HG02763 (cell line): ENCODE measurements at regions not wholly inside any gene's neighbourhood (a gene's known extent, or its start where the extent isn't known, plus 50 kb on each side); places are given as distances from the start of the nearest gene placed in this dataset.
A peak's percentile ranks its signal among the peaks of the same experiment; 100 is the strongest.

Source experiments
- ATAC-seq: cut with Tn5 transposase; IDR thresholded peaks from one replicate; pipeline ENCODE4 v1.9.1; 2021; ENCODE audit warnings: mild to moderate bottlenecking, moderate library complexity; ENCODE audit not compliant: unreplicated experiment

DNA sequence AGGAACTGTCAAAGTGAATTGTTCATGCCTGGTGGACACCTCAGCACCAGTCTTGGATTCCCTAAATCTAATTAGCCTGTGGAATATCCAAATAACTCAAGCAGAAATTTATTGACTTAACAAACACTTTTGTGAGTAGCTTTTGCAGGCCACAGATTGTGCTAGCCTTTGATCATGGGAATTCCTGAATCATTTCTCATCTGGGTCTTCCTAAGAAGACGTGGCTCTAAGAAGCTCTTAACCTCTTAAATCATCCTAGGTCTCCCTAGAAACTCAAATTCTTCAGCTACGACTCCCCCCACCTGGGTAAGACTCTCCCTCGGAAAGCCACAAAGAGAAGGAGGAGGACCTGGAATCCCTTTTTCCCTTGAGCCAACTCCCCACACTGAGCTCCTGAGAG, 53.8 kb upstream of the PSEN2 start:
- no peak for ATAC-seq

DNA sequence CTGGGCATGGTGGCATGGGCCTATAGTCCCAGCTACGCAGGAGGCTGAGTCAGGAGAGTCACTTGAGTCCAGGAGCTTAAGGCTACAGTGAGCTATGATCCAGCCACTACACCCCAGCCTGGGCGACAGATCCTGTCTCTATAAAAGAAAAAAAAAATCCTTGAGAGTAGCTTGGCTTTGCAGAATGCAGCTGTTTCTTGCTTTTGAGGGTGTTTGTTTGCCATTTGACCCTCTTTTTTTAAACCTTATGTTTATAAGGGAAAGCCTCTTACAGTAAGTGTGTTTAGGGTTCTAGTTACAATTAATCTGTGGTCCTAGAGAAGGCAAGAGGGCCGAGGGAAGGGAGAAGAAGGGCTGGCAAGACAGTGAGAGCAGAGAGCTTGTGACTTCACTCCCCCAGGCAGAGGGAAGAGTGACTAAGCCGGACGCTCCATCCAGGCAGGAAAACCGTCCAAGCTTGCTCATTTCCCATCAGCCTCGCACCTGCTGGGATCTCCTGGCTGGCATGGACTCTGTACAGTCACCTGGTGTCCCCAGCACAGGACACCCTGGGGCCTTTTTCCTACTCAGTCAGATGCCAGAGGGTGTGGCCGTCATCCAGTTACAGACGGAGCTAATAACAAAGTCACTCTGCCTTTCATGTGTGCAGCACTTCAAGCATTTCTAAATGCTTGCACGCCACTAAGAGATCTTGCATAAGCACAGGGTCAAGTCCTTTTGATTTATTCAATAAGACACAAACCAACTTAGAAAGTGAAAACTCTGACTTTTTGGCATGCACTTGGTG, 55.5 kb upstream of the PSEN2 start:
- no peak for ATAC-seq

DNA sequence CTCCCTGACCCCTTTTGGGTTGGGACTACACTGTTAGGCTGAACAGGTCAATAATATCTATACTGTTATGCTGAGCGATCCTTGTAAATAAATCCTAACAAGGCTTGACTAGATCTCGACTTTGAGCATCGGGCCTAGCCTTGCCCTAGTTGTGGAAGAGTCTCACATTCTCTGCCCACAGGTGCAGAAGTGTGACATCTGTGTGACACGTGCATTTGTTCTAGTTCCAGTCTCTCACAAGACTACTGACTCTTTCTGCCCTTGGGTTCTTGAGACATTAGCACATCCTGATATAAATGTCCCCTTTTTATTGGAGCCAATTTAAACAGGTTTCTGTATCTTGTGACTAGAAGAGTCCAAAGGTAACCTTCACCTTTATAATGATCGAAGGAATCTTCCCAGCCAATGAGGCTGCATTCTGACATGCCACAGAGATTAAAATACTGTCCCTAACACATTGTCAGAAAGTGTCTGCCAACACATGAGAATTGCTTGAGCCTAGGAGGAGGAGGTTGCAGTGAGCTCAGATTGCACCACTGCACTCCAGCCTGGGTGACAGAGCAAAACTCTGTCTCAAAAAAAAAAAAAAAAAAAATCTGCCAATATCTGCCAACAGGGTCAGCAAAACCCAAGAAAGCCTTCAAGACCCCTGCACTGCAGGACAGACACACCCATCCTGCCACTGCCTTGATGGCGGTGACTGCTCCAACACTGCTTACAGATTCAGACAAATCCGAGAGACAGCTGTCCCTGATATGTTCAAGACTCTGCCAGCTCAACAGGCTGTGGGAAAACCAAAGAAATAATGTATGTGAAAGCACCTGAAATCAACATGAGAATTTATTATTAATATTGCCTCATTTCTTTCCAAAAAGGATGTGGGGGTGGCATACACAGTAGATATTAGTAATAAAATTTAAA, 56.5 kb upstream of the PSEN2 start:
- no peak for ATAC-seq

DNA sequence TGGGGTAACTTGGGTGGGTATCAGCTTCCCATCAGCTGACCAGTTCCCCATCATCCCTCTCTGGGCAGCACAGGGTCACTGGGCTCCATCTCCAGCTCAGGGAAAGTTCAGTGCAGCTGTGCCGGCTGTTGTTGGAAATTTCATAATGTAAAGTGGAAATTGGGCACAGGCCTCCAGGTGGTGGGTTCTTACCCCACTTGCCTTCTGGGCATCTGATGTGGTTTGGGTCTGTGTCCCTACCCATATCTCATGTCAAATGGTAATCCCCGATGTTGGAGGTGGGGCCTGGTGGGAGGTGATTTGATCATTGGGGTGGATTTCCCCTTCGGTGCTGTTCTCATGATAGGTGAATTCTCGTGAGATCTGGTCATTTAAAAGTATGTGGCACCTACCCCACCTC, 59.7 kb upstream of the PSEN2 start:
- no peak for ATAC-seq

DNA sequence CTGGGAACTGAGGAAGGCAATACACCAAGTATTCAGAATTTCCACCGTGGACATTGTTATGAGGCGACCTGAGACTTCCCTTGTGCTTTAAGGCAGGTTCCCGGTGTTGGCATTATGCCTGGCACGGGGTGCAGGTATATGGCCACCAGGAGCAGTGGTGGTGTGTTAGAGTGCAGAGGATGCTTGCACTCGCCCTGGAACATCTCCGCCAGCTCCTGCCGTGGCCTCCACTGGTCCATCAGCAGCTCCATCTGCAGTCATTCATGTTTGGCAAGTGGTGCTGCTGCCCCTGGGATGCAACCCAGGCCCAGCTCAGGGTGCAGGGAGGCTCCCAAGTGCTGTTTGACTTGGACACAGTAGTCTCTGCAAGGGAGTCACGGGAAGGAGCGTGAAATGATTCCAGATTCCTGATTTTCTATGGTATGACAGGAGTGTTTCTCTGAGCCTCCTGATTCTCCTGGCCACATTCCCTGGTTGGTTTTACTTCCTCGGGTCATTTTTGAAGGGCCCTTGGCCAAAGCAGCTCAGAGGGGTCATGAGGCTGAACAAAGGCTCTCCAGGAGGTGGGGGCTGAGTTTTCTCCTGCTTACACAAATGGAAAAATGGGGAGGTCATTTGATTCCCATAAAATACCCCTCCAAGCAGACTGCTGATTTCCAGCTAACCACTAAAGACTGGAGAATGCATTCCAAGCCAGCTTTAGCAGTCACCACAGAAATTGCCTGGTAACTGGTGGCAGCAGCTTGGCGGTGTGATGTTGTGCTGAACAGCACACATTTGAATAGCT, 60.4 kb upstream of the PSEN2 start:
- no peak for ATAC-seq

DNA sequence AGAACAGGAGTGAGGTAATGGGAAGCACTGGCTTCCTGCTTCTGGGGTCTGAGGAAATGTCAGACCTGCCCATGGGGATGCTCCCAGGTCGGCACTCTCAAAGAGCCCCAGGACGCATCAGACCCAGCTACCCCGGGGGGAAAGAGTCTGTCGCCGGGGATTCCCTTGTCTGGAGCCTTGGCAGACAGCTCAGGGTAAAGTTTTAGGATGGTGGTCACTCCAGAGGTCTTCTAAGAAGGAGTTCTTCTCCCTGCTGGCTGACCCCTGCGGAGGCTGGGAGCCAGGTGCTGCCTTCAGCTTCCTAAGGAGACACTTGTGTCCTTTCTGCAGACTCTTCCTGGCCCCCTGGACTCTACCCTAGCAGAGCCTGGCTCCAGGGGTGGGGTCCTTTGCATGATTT, 61.9 kb upstream of the PSEN2 start:
- no peak for ATAC-seq

DNA sequence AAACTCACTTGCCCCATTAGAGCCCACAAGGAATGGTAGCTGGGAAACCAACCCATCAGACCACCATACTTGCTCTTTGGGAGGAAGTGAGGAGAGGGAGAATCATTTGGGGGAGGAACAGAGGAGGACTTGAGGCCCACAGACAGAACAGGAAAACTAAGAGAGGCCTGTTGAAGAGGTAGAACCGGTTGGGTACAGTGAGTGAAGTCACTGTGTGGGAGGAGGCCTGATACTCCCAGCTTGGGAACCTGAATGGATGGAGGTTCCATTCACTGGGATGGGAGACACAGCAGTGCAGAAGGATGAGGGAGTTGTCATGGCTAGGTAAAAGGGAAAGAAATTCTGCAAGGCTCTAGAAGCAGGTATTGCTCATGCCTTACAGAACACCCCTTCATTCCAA, 63.4 kb upstream of the PSEN2 start:
- ATAC-seq = no peak

DNA sequence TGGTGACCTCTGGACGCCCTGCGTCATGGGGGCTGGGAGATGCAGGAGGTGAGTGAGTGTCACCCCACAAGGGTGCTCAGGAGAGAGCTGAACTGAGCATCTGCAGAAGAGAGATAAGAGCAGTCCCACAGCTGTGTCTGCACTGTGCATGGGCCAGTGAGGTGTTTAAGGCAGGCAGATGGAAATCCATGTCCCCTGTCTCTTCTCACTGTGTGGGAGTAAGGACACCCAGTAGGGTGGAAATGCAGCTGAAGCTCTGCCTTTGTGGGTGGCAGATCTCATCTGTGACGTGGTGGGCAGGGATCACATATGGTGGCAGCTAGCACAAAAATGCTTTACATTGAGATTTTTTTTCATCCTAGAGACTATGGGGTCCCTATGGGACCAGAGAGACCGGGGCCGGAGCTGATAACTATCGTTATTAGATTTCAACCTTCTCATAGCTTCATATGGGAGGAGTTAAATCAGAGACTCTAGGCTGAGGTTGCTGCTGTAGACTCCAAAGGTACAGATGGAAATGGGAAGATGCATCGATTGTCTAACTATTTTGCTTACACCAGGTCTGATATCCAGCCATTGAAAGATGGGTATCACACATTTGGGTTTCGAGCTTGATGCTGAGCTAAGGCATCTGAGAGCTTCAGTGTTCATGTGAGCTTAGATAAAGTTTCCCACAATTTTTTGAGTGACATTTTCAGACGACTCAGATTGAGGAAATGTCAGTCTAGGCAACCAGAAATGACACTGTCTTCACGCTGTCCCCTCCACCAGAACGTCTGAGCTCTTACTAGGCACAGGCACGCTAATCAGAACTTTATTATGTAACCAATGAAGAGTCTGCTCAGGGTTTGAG, 65.3 kb upstream of the PSEN2 start:
- ATAC-seq = no peak

DNA sequence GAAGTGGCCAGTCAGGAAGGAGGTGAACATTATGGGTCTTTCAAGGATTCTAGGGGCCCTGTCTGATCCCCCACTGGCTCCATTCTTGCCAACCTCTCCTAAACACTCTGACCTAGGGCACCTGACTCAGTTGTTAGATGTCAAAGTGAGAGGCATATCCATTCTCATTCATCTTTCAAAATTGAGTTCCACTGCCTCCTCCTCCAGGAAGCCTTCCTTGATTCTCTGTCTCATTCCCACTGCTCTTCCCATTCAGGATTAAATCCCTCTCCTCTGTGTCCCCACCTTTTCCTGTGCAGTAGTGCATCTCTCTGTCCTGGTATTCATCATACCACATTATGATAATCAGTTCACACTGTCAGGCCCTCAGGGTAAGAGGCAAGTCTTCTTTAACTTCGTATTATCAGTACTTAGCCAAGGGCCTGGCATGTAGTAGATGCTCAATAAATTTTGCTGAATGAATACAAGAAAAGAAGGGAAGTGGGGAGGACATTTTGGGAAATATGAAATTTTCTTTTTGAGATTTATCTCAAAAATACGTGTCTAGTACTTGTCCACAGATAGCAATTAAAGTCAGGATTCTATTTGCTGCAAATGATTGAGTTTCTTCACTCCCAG, 61.8 kb upstream of the ITPKB start:
- ATAC-seq = no peak

DNA sequence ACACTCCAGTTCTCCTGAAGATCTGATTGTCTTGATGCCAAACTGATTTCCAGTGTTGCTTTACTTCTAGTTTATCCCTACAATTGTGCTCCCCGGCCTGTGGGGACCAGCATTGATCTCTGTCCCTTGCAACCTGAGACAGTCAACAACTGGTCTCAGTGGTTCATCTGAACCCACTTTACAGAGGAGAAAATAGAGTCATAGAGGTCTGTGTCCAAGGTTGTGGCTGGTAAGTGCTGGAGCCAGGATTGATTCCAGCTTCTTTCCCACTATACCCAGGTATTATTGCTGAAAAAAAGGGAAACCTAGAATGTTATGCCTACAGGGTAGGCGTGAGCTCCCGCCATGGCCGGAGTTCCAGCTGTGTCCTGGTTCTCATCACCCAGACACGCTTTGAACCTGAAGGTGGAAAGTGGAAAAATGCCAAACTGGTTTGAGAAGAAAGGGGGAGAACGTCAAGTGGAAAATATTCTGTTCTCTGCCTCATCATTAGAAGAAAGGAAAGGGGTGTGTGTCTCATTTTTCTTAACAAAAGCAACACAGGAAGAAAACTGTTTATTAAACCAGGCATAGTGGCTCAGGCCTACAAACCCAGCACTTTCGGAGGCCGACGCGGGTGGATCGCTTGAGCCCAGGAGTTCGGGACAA, 60.7 kb upstream of the ITPKB start:
- no peak for ATAC-seq

DNA sequence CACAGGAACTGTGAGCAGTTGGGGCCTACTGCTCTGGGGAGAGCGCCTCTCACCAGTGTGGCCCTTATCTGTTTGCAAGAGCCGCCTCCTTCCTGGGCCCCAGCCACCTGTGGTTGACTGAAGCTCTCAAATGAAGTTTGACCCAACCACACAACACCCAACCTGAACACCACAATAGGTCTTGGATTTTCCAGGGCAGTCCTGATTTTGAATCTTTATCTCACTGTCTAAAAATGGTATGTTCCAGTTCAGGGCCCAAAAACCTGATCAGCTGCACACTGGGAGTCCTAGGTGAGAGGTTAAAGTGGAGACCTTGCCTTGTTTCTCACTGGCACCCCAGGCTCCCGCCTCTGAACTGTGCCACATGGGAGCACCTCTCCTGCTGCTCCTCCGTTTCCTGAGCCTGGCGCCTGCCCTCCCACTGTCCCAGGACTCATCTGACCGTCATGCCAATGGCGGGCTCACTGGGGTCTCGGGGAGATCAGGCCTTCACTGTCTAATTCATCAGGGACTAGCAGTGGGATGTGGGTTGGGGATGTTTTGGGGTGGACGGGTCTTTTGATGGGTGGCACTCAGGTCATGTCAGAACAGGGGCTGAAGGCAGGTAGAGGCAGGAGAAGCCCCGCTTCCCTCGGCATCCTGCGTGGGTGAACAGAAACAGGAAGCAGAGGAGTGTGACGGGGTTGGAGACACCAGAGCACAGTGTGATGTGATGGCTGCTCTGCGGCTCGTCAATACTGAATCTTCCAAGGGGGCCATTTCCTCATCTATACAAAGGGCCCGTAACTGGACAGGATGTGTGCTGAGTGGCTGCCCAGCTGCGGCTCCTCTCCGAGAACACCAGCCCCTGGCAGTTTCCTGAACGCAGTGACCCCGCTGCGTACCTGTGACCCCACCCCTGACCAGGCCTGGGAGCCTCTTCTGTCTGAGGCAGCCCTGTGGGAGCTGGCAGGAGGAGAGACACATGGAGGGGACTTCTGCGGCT, 59.6 kb upstream of the ITPKB start:
- ATAC-seq = peak; percentile 64

DNA sequence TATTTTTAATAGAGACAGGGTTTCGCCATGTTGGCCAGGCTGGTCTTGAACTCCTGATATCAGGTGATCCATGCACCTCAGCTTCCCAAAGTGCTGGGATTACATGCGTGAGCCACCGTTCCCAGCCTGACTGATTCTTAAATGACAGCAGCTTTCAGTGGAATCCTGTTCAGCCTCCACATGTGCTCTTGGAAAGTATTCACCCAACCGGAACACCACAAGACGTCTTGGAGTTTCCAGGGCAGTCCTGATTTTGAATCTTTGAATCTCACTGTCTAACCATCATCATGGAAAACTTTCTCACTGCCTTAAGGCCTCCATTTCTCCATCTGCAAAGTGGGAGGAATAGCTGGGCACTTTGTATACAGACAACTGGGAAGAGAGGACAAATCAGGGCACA, 58.1 kb upstream of the ITPKB start:
- no peak for ATAC-seq

DNA sequence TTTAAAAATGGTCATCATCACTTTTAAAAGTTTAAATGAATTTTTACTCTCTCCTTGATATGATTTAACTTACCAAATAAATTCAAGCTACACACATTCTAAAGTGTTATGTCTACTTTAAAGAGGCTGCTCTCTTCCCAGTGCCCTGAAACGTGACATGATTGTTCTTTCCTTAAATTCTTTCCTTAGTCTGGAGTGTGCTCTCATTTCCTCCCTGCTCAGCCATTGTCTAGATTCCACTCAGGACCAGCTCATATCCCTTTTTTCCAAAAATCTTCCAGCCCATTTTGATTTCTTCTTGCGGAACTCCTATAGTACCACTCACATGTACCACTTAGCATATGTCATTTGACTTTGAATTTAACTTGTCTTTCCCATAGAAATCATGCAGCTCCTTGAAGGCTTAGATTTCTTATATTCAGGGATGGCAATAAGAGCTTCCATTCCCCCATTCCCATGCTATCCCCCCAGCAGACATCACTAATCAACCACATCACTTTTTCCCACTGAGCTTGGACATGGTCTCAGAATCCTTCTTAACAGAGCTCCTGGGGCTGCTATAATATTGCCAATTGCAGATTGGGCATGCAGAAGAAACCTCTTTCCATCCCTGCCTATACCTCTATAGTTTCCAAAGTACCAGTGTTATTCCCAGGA, 54.7 kb upstream of the ITPKB start:
- ATAC-seq = no peak

DNA sequence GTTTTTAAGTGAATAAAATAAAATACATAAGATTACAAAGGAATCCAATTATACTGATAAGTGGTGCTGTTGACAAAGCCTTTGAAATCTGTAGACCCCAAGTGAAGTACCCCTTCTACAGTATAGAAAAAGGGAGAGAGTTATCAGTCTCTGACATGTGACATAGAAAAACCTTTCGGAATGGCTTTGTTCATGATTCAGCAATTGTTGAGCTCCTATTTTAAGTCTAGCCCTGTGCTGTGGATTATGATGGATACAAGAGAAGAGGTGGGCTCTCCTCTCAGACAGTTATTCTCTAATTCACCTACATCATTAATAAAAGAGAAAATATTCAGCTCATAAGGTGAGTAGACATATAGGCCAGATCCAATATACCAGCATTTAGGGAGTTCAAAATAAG, 53.3 kb upstream of the ITPKB start:
- ATAC-seq = no peak

DNA sequence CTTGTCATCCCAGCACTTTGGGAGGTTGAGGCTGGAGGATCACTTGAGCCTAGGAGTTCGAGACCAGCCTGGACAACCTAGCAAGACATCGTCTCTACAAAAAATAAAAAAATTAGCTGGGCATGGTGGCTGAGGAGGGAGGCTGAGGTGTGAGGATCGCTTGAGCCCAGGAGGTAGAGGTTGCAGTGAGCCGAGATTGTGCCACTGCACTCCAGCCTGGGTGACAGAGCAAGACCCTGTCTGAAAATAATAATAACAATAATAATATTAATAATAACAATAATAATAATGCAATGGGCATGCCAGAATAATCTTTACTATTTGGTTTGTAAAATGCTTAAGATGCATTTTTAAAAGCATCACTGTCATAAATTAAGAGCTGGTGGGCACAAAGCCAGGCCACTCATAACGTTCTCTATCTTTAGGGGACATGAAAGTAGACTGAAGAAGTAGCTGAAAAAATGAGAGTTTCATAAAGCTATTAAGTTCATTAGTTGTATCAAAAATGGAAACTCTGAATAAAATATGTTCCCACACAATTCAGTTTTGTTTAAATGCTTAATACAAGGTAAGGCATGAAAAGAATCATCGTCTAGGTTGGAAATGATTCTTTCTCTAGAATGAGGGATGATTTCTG, 51.6 kb upstream of the ITPKB start:
- no peak for ATAC-seq

DNA sequence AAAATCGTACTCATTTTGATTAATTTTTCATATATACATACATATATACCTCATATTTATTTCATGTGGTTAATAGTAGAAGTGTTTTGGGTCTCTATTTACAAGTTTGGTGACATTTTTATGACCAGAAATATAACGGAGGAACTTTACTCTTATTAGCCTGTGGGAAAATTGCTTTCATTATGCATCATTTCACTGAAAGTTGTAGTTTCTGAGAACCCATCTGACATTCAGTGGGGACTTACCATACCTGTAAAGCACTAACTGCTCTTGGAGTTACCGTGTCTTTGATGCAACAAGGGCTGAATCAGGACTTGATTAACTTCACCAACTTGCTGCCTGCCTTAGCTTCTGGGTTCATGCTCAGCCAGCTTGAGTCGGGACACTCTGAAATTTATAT, 49.9 kb upstream of the ITPKB start:
- ATAC-seq = no peak
